Pancreas (tissue), 10 donors: ENCODE measurements at regions not wholly inside any gene's neighbourhood (a gene's known extent, or its start where the extent isn't known, plus 50 kb on each side); places are given as distances from the start of the nearest gene placed in this dataset.

Source experiments
- ATAC-seq, 4 donors: fragments of 200-7000 bp; cut with Tn5 transposase; one replicate each; pipeline versions ENCODE4 v1.8.0 to v1.9.1; 2020; ENCODE audit warnings: mild to moderate bottlenecking in 4 of 4, moderate library complexity in 4 of 4
- DNase-seq, 6 donors: peaks; one replicate each; pipeline ENCODE4 v3.0.0-alpha.2; 2020
- FAIRE-seq: peaks from 2 replicates; lab custom pipeline; 2012; peaks lifted over from hg19 to GRCh38; lab: Jason Lieb, UNC
- H3K27ac ChIP-seq, 4 donors: fragments of 200-600 bp; sonication (generic); 1 replicate in 3 of 4; 2 replicates in 1 of 4; pipeline versions ENCODE4 v1.5.0 to v1.8.0; 2020
- H3K27me3 ChIP-seq, 4 donors: fragments of 200-600 bp; one replicate each; pipeline ENCODE4 v1.8.0; 2021
- H3K36me3 ChIP-seq, 3 donors: fragments of 200-600 bp; sonication (generic) in 1 of 3; one replicate each; pipeline versions ENCODE4 v1.5.0 to v1.8.0; 2020 to 2021
- H3K4me1 ChIP-seq, 3 donors: fragments of 200-600 bp; one replicate each; pipeline ENCODE4 v1.8.0; 2021
- H3K4me3 ChIP-seq, 4 donors: fragments of 200-600 bp; sonication (generic) in 2 of 4; one replicate each; pipeline versions ENCODE4 v1.5.0 to v1.8.0; 2020 to 2021
- H3K9me3 ChIP-seq, 4 donors: fragments of 200-600 bp; one replicate each; pipeline ENCODE4 v1.8.0; 2021
- WGBS, 2 donors: extraction: QIAGEN DNeasy Blood & Tissue Kit; methylation state at CpG; one replicate each; pipeline ENCODE4 v1.1.7; 2013; 5-methylcytosine and 5-hydroxymethylcytosine counted together
- intact Hi-C, 3 donors: fragments of 100-400 bp; cut with DNase I; formaldehyde crosslinking; loops; one replicate each; pipeline versions ENCODE4 v1.11.1 to v1.14.2; 2022
- TF ChIP-seq, protein P1 (sequence below), 4 donors: fragments of 200-600 bp; sonication (generic) in 3 of 4; IDR thresholded peaks; one replicate each; pipeline versions ENCODE4 v1.5.0 to v1.8.0; 2021; ENCODE audit warnings: antibody characterized with exemption in 4 of 4
- donor health status: healthy with polysubstance abuse.
- donor health status: DM: no; HTN: no; CAD: no; lungs with moderate emphysema.
- donor health status: DM: no; HTN: no; CAD: no.
- donor health status: control.
- donor health status: control.
- donor health status: Bipolar disorder and iron deficiency.
- donor health status: DM: yes; HTN: yes; CAD: no.
- donor health status: DM: no; HTN: no; CAD: no.
- donor health status: DM: no; HTN: no; CAD: no.
- donor health status: DM: yes; HTN: yes; CAD: no.

DNA sequence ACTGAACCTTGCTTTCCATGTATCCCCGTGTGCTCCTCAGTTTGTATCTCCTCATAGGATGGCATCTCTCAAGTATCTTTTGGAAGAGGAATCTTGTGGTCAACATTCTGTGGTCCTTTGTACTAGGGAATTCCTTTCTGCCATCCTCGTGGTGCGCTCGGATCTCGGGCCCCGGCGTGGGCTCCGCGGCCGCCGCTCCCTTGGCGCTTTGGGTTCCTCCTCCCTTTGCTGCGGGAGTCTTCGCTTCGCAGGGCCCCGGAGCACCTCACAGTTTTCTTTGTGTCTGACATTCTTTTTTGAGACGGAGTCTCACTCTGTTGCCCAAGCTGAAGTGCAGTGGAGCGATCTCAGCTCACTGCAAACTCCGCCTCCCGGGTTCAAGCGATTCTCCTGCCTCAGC is 264.7 kb downstream of the IRS2 start:
- ATAC-seq = no peak
- FAIRE-seq = no peak
- 93% methylated on average over 21 of the region's 21 CpGs for WGBS, 2 donors

DNA sequence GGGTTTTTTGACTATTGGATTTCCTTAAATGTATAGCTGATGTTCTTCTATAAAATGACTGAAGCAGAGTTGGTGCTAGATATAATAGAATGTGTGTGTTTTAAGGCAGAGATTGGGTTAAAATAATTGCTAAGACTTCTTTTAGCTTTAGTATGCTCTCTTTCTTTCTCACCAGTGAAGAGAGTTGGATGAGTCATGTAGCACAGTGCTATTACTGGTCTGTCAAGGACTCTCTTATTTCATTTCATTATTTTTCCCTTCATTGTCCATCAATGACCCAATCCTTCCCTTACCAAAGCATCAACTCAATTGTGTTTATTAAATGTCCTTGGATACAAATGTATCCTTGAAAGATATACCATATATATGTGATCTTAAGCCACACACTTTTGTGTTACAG is 268.9 kb downstream of the IRS2 start:
- no peak for ATAC-seq
- FAIRE-seq = no peak

More for the DNA sequence above, 264.7 kb downstream of the IRS2 start:
- Histone ChIP-seq H3K27ac (no peak overlapping the region), H3K27me3 (no peaks in the 10 kb centered on the region), H3K4me3 (no peak overlapping the region), H3K36me3 (no peaks in the 10 kb centered on the region), H3K9me3 (no peaks in the 10 kb centered on the region), H3K4me1 (no peaks in the 10 kb centered on the region)
- DNase-seq = no peak
- TF ChIP-seq, protein P1, sequence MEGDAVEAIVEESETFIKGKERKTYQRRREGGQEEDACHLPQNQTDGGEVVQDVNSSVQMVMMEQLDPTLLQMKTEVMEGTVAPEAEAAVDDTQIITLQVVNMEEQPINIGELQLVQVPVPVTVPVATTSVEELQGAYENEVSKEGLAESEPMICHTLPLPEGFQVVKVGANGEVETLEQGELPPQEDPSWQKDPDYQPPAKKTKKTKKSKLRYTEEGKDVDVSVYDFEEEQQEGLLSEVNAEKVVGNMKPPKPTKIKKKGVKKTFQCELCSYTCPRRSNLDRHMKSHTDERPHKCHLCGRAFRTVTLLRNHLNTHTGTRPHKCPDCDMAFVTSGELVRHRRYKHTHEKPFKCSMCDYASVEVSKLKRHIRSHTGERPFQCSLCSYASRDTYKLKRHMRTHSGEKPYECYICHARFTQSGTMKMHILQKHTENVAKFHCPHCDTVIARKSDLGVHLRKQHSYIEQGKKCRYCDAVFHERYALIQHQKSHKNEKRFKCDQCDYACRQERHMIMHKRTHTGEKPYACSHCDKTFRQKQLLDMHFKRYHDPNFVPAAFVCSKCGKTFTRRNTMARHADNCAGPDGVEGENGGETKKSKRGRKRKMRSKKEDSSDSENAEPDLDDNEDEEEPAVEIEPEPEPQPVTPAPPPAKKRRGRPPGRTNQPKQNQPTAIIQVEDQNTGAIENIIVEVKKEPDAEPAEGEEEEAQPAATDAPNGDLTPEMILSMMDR (IDR thresholded peaks at IDR 0.05) = no peak
- intact Hi-C loops = no loop called here

DNA sequence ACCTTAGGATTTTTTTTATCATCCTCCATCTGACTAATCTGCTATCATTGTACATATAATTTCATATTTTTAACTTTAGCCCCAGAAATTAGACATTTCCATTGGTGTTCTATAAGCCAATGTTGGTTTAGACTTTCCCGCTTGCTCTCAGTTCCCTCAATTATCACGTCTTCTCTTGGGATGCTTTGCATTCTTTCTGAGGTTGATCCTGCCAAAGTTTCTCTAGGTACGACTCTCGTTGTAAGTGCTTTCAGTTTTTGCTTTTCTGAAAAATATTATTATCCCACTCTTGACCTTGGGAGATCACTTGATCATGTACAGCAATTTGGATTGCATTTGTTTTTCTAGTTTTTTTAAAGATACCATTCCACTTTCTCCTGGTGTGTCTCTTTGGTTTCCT is 270.2 kb downstream of the IRS2 start:
- ATAC-seq = no peak
- no peak for DNase-seq

More for the DNA sequence above, 268.9 kb downstream of the IRS2 start:
- Histone ChIP-seq H3K27ac (no peak overlapping the region), H3K9me3 (no peaks in the 10 kb centered on the region), H3K4me1 (no peaks in the 10 kb centered on the region), H3K36me3 (no peaks in the 10 kb centered on the region), H3K4me3 (no peak overlapping the region), H3K27me3 (no peaks in the 10 kb centered on the region)
- intact Hi-C loops = no loop called here
- no peak for DNase-seq
- TF ChIP-seq, protein P1 (IDR thresholded peaks at IDR 0.05) = no peak

DNA sequence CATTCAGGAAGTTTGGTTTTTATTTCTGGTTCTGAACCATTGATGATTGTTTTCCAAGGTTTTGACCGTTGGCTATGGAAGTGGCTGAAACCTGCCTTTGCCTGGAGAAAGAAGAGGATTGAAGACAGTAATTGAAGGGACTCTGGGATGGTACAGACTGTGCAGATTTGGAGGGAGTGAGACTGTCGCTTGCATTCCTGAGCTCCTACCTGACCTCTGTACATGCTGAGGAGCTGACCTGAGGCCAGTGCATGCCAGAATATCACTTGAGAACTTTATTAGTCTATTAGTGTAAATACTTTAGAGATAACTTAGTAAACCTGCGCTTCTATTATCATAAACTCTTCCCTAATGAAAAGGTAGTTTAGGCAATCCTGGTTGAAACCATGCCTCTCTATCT is 276.4 kb downstream of the IRS2 start:
- H3K27me3 ChIP-seq = no peaks in the 10 kb centered on the region
- no peaks in the 10 kb centered on the region for H3K9me3 ChIP-seq
- H3K27ac ChIP-seq = no peak overlapping the region
- 55 to 65% methylated on average over 3 of the region's 3 CpGs for WGBS, 2 donors
- FAIRE-seq (no peak), DNase-seq (no peak), ATAC-seq (no peak)
- H3K4me1 ChIP-seq = no peaks in the 10 kb centered on the region
- TF ChIP-seq, protein P1 (IDR thresholded peaks at IDR 0.05) = no peak
- H3K4me3 ChIP-seq = no peak overlapping the region
- H3K36me3 ChIP-seq = no peaks in the 10 kb centered on the region
- intact Hi-C loops = no loop called here

More for the DNA sequence above, 270.2 kb downstream of the IRS2 start:
- Histone ChIP-seq H3K27me3 (no peaks in the 10 kb centered on the region), H3K9me3 (no peaks in the 10 kb centered on the region), H3K27ac (no peak overlapping the region), H3K36me3 (no peaks in the 10 kb centered on the region), H3K4me3 (no peak overlapping the region), H3K4me1 (no peaks in the 10 kb centered on the region)
- TF ChIP-seq, protein P1 (IDR thresholded peaks at IDR 0.05) = no peak
- WGBS, 2 donors = 37 to 55% methylated on average over 4 of the region's 4 CpGs
- FAIRE-seq = no peak
- intact Hi-C loops = no loop called here

DNA sequence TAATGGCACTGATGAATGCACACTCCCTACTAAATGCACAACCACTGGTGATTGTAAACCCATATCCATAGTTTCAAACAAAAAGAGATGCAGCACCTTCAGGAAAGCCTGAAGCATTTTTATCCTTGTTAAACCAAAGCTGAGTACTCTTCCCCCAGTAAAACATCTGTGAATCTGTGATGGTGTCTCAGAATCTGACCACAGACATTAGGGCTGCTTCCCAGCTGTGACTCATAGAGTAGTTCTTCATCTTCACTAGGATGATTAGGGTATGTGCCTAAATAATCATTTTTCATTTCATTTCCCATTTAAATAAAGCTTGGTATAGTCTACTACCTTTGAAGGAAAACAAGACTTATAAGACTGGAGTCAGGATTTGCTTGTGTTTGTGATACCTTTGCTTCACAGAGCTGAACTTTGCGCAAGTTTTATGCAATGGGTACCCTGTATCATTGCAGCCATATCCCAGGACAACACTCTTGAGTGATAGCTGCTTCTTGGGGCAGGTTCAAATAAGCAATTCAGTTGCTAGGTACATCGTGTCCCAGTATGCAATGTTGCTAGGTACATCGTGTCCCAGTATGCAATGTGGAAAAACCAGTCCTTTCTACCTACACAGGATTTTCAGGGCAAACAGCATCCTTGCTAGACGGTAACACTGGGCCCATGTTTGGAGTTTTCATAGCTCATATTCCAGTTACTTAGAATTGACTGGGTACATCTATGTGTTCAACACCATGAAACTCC is 277.1 kb downstream of the IRS2 start:
- H3K4me3 ChIP-seq = no peak overlapping the region
- FAIRE-seq (no peak), DNase-seq (no peak), ATAC-seq (no peak)
- 46 to 61% methylated on average over 4 of the region's 4 CpGs for WGBS, 2 donors
- no peaks in the 10 kb centered on the region for H3K4me1 ChIP-seq
- H3K9me3 ChIP-seq = no peaks in the 10 kb centered on the region
- TF ChIP-seq, protein P1 (IDR thresholded peaks at IDR 0.05) = no peak
- H3K27ac ChIP-seq = no peak overlapping the region
- intact Hi-C loops = no loop called here
- H3K27me3 ChIP-seq = no peaks in the 10 kb centered on the region
- no peaks in the 10 kb centered on the region for H3K36me3 ChIP-seq
